ENCODE measurements at regions not wholly inside any gene's neighbourhood (a gene's known extent, or its start where the extent isn't known, plus 50 kb on each side); places are given as distances from the start of the nearest gene placed in this dataset.

DNA sequence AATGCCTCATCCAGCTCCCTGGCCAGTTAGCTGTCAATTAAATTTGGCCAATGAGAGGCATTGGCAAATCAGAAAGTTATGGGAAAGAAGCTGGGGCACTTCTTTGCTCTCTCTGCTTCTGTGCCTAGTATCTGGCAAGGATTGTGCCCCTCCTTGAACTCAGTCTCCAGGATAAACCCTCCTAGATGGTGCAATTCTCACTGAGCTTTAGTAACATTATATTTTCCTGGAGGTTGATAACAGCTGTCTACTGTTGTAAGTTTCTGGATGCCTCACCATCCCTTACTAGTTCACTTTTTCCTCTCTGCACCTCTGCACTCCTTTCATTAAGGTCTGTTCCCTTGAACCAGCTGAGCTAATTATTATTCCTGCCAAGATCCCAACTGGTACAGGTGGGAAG, 329.5 kb downstream of the MFSD1 start:
- no peak for DNase-seq

DNA sequence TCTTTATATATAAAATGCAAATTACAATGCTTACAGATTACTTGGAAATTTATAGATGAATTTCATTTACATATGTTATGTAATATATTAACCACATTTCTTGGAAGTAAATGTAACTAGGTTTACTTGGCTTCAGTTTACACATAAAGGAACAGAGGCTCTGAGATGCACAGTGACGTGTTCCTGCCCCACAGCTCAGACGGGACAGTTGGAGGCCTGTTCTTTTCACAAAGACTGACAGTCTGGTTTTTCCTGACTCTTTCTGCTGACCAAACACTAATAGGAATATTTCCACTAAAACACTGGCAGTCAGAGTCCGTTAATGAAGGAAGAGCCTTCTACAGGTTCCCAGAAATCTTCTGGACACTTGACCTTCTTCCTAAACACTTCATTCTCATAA, 336.1 kb downstream of the MFSD1 start:
- DNase-seq, result no peak

DNA sequence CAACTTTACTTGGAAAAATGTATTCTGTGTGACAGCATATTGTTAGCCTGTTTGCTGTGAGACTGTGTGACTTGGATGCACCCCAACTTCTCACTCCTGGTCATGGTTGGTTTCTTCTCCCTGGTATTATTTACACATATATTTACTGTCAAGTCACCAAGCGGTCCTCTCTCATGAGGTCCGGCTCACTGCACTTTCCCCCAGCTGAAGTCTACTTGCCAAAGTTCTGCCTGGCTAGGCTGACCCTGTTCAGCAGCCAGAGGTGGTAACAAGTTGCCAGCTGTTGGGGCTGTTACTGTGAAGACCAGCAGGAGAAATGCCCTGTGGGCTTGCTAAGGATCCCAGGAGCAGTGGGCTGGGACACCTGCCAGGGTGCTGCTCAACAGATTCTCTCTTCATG, 337.5 kb downstream of the MFSD1 start:
- no peak for DNase-seq

DNA sequence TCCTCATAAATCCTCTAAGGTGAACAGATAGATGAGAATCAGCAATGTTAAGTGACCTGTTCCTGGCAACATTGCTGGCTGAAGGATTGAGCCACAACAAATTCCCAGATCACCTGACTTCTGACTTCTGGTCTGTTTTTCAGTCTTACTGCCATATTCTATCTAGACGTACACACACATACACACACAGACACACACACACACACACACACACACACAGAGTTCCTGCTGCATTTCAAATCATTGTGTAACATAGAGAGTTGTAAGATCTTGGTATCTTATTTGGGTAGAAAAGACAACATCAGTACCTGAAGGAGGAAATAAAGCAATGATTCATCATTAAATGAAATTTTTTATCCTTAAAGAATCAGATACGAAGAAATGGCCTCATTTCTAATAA, 342.6 kb downstream of the MFSD1 start:
- DNase-seq, result no peak

DNA sequence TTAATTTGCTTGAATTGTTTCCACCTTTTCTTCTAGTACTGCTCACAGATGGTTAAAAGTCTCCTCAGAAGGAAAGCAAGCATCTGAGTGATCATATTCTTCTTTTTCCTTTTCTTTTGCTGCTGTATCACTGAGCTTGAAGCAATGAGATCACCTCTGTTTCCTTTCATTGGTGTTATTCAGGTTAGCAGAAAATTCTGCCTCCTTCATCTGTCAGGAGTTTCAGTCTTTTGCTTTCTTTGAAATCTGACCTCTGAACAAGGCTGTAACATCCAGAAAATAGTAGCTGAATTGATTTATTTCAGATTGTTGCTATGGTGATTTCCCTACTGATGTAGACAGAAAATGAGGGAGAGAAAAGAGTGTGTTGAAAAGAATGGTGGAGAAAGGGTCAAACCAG, 343.0 kb downstream of the MFSD1 start:
- DNase-seq, result no peak

DNA sequence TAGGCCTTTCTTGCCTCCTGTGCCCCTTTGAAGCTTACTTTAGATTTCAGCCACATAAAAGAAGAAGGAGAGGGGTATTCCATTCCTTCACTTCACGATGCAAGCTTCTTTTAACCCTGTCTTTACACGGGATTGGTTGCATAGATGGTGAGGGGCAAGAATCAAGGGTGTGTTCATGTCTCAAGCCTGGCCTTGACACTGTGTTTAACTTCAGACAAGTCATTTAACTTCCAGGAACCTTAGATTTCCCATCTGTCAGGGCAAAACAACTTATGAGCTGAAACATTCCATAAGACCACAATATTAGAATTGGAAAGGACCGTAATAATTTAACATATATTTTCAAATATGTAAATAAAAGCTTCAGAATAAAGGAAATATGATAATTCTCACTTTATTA, 344.5 kb downstream of the MFSD1 start:
- no peak for DNase-seq

DNA sequence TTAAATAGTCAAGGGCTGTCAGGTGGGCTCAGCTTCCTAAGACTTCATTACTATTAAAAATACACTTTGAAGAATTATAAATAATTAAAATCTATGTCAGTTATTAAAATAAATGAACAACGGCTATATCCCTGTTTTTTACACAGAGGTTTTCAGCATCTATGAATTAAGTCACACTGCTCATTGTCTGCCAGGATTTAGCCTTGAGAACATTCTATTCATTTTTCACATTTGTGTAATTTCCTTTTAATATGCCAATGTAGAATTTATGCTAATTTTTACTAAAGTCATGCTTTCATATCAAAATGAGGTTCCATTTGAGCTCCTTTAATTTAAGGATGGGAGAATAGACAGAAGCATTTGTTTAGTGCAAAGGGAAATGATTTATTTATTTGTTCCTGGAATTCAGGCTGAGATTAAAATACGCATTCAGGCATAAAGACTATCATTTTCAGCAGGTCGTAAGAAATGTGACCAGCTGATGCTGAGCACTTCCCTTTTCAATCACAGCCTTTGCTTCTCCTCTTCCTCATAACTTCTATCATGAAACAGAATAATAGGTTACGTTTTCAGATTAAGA, 345.1 kb downstream of the MFSD1 start:
- no peak for DNase-seq

DNA sequence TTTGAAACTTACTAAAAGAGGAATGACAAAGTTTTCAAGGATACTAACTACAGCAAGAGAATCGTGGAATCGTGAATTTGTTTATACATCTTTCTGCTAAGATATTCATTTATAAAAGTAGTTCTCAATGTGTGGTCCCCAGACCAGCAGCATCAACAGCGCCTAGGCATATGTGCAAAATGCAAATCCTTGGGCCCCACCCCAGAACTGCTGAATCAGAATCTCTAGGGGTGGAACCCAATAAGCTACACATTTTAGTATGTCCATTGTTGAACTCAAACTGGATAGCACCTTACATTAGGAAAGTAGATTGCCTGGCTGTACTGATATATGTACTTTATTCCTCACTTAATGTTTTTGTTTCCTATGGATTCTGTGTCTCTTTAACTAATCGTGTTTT, 346.0 kb downstream of the MFSD1 start:
- DNase-seq, result no peak

DNA sequence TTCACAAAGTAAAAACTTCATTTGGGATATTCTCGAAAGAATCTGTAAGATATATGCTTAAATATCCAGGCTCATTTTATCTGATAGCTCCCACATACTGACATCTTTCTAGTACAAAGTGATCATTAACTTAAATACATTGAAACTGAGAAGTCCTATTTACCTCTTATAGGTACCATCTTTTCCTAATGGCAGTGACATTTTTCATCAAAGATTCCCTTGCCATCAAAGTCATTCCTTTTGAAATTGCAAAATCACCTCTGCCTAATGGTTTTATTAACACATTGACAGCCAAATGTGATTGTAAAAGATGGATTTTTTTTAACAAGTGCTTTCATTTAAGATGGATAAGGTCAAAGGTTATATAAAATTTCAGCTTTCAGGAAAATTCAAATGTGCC, 346.6 kb downstream of the MFSD1 start:
- DNase-seq, result no peak

DNA sequence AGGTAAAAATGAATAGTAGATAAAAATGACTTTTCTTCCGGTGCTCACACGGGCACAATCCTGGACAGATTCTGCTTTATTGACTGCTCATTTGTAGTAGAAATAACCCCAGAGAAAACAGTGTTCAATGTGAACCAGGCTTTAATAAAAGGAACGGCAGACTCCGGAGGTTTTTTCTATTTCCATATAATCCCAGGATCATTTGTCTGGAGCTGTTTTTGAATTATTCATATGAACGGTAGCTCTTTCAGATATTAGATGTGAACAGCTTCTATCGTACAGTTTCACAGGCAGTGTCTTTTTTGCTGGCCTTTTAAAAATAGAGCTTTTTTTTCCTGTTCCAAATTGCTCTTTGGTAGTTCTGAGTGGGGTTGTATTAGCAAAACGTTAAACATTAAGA, 347.3 kb downstream of the MFSD1 start:
- DNase-seq, result no peak

DNA sequence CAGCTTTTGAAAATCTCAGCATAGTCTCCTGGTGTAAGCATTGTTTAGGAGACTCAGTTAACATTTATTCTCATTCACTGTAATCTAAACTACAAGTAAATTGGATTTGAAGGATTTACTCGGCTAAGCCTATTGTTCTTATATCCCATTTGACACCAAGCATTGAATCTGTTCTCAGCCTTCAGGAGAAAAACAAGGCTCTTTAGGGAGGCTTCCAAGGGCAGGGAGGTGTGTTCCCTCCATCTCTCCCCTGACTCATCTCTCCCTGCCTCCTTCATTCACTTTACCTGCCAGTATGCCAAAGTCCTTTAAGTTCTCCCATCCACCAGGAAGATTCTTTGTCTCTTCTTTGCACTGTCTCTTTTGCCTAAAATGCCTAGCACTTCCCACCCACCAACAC, 347.8 kb downstream of the MFSD1 start:
- DNase-seq, result no peak

DNA sequence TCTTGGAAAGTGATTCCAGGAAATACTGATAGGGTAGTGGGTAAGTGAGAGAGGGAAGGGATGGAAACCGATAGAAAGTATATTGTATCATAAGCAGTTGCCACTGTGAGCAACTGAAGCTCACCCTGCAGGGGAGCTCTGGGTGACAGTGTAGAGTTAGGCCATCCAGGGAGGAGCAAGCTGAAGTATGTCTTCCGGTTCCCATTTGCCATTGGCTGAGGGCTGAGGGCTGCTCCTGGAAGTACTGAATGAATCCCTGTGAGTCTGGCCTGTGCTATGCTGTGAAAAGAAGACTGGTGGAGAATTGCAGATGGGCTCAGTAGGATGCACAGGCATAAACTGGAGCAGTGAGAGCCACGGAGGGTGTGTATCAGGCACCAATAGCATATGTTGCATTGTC, 348.3 kb downstream of the MFSD1 start:
- DNase-seq, result no peak

DNA sequence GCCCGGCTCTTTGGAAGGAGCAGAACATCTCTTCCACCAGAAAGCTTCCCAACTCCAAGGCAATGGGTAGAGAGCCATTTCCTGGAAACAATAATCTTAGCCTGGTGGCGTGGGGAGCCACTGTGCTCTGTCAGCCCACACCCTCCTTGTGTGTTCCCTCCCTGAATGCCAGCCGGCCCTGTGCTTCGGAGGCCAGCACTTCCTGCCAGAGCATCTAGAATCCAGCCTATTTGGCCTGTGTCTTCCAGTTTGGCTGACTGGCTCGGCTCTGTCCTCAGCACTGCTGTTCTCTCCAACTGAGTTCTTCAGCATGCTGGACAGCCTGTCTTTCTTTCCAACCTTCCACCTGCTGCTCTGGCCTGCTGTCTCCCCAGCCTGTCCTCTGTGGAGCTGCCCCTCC, 349.3 kb downstream of the MFSD1 start:
- DNase-seq, result no peak

DNA sequence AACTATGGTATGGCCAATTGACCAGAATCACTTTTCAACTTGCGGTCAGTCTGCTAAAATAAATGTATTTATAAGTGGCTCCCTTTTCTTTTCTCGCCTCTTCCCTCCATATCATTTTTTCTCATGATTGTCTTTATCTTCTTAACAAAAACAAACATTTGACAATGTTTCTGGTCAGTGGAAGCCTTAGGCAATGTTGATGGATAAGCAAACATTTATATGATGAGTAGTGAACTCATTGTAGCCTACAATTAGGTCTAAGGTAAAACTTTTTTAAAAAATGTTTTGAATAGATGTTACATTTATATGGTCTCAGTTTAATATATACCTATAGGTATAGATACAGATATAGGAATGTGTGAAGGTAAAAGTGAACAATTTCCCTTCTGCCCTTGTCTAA, 355.4 kb downstream of the MFSD1 start:
- no peak for DNase-seq

DNA sequence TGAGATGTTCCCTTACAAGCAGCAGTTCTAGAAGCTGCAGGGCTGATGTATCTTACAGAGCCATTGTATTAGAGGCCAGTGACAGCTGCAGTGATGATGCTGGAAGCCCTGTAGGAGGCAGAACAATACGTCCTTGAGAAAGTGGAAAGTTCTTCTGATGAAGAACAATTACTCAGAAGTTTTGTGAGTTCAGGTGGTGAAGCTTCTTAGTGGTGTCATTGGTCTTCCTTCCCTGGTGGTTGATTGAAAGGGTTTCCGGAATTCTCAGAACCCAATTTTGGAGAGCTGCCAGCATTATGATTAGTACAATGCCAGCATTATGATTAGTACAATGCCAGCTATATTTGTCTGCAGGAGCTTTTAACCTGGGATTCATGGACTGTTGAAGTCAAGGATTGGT, 356.4 kb downstream of the MFSD1 start:
- DNase-seq, result no peak

DNA sequence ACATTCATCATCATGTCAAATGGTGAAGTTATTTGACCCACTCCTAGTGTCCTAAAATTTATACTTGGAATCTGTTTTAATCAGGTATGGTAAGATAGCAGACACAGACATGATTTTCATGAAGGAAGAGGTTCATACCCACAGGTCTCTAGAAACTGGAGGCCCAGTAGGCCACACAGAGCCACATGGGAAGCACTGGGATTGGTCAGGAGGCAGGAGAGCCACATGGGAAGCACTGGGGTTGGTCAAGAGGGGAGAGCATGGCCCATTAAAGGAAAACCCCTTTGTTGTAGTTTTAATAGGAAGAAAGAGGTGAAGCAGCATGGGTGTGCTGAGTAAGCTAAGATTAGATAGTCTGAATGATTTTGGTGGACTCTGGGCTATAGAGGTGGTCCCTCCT, 356.9 kb downstream of the MFSD1 start:
- DNase-seq, result no peak

DNA sequence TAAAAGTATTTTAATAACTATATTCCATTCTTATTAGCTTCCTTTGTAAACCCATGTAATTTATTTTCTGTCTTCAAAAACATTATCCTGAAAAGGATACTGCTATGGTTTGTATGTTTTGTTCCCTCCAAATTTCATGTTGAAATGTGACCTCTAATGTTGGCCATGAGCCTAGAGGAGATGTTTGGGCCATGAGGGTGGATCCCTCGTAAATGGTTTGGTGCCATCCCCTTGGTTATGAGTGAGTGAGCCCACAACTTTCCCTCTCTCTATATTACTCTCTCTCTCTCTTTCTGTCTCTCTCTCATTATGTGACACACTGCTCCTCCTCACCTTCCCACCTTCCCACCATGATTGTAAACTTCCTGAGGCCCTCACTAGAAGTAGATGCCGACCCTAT, 357.7 kb downstream of the MFSD1 start:
- DNase-seq, result no peak

DNA sequence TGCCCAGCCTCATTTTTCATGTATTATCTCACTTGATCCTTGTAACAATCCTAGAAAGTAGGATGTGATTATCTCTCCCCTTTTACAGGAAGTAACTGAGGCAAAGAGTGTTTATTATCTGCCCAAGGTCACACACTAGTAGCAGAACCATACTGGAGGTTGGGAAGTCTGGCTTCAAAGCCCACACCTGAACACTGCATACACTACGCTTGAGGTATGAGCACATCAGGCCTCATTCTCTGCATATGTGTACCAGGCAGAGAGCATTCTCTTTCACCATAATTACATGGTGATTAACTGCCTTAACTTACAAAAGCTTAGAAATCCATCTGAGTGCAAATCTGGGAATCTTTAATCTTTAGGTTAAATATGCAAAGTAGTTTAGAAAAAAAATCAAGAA, 361.8 kb downstream of the MFSD1 start:
- no peak for DNase-seq

DNA sequence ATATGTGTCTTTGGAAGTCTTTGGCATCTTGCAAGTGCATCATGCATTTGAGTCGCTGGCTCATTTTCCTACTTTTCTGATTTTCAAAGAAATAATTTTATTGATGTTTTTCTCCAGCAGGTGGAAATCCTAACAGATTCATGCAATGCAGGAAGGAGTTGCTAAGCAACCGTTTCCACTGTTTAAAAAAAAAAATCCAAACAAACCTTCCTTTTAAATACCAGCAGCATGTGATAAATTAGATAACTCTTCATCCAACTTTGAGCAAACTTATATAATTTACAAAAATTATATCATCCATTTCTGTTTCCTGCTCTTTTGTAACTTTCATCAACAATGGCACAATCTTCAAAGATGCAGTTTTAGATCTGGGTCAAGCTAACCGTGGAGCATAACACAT, 364.1 kb downstream of the MFSD1 start:
- no peak for DNase-seq

DNA sequence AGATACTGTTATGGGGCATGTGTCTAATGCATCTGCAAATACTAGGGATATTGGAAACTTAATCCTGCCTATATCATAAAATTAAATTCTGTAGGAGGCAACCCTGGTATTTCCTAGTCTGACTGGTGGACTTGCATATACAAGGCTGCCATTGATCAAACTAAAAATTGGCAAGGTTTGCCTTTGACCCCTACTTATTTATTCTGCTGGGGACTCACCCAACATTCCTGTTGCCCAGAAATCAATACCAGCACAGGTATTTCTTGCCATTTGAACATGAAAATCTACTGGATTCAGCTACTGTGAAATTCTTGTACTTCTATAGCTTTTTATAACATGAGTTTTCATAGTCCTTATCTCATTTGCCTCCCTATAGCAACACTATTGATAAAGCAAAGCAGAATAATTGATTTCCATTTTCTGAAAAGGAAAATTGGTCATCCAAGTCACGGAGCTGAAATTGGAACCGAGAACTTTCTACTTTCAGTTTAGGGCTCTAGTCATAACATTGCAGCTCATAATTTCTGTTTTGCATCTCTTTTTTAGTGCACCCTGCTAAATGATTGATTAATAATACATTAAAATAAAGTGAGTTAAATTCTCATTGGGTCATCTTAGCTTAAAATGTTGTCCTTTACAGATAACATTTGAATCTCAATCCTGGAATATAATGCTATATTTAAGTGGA, 365.2 kb downstream of the MFSD1 start:
- DNase-seq, result no peak

DNA sequence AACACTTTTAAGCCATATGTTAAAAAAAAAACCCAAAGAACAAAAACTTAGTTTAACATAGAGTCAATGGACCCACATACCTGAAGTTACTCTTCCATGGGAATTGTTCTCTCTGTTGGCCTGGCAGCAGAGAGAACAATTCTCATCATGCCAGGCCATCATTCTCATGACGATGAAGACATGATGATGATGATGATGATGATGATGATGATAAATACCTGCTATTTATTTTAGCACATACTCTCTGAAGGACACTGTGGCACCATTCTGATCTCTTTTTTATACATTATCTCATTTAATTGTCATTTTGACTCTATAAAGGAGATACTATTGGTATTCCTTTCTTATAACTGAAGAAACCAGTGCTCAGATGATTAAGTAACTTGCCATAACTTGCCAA, 366.9 kb downstream of the MFSD1 start:
- DNase-seq, result no peak

DNA sequence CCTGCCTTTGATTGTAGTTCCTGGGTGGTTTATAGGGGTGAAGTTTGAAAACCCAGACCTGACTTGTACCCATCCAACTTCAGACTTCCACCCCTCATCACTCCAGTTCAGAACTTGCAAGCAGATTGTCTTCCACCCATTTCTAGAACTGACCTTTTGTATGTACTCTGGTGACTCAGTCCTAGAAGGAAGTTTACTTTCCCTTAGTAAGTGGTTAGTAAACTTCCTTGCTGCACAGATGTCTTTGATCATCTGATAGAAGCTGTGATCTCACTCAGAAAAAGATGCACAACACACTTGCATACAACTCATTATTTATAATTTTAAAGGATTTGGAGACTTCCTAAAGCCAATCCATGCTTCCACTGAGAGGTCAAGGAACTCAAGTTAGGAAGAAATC, 368.0 kb downstream of the MFSD1 start:
- DNase-seq, result no peak

DNA sequence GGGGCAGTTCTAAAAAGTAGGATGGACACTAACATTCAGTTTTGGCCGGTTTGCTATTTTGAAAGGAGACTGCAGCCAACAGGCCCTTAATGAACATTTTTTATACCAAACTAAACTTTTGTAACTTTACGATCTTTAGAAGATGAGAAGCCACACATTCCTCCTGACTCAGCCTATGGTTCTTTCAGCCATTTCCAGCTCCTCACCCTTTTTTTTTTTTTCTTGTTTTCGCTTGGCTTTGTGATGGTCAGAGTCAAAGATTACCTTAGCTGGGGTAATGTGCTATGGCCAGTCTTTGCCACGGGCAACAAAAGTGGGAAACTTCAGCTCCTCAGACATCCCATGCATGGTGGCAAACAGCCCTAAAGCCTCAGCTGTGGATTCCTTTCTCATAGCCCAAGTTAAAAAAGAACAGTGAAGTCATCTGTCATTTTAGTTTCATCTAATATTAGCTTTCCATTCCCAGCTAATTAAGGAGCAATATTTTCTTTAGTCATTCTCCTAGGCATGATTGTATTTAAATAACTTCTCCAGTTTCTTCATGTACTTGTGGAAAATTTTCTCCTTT, 368.7 kb downstream of the MFSD1 start:
- no peak for DNase-seq

DNA sequence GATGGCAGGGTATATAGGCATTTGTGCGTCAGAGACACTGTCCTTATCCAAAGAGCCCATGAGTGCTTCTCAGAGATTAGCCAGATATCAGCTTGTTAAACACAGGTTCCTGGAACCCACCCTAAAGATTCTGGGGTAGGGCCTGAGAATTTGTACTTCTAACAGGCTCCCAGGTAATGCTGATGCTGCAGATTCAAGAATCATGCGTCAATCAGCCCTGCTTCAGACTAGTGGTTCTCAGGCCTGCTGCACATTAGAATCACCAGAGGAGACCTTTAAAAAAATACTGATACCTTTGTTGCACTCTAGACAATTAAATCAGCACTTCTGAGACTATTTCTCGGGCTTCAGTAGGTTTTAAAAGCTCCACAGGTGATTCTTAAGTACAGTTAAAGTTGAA, 369.5 kb downstream of the MFSD1 start:
- no peak for DNase-seq

DNA sequence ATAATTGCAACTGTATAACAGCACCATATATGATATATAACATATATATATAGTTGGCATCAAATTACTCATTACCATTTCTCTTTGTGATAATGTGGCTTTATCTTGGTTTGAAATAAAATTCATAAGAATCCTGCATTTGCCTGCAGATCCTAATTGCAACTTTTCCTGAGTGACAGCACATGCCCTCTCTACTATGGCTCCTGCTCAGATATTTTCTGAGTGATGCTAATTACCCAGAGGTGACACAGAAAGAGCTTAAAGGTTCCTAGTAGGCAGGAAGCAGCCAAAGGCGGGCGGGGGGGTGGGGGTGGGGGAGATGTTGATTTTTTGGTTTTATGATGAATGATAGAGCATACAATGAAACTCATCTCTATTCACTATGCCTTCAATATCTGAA, 370.6 kb downstream of the MFSD1 start:
- no peak for DNase-seq

Data from NCI-H510A treated with DMSO at 0.1 percent for 48 hours (cell line).